Muscle layer of colon (tissue), 2 donors: ENCODE measurements at regions not wholly inside any gene's neighbourhood (a gene's known extent, or its start where the extent isn't known, plus 50 kb on each side); places are given as distances from the start of the nearest gene placed in this dataset.

Source experiments
- H3K27ac ChIP-seq: one replicate; pipeline ENCODE4 v1.7.0; 2013; ENCODE audit warnings: low read depth, mild to moderate bottlenecking, low read length, moderate library complexity
- H3K27me3 ChIP-seq, 2 donors: one replicate each; pipeline ENCODE4 v1.7.0; 2013; ENCODE audit warnings: low read length in 2 of 2, mild to moderate bottlenecking in 2 of 2; ENCODE audit not compliant: insufficient read depth in 2 of 2, control insufficient read depth in 1 of 2
- H3K36me3 ChIP-seq: one replicate; pipeline ENCODE4 v1.7.0; 2013; ENCODE audit warnings: mild to moderate bottlenecking, low read length; ENCODE audit not compliant: insufficient read depth
- H3K4me1 ChIP-seq: one replicate; pipeline ENCODE4 v1.7.0; 2013; ENCODE audit warnings: mild to moderate bottlenecking, low read length; ENCODE audit not compliant: insufficient read depth
- H3K4me3 ChIP-seq, 2 donors: one replicate each; pipeline ENCODE4 v1.7.0; 2013; ENCODE audit warnings: low read length in 2 of 2, low read depth in 1 of 2, mild to moderate bottlenecking in 1 of 2, moderate library complexity in 1 of 2
- H3K9ac ChIP-seq: one replicate; pipeline ENCODE4 v1.7.0; 2013; ENCODE audit warnings: low read length
- H3K9me3 ChIP-seq: one replicate; pipeline ENCODE4 v1.7.0; 2013; ENCODE audit warnings: mild to moderate bottlenecking, low read length
- donor health status: abdominal sarcoma.
- donor health status: Adenocarcinoma of cecum.

DNA sequence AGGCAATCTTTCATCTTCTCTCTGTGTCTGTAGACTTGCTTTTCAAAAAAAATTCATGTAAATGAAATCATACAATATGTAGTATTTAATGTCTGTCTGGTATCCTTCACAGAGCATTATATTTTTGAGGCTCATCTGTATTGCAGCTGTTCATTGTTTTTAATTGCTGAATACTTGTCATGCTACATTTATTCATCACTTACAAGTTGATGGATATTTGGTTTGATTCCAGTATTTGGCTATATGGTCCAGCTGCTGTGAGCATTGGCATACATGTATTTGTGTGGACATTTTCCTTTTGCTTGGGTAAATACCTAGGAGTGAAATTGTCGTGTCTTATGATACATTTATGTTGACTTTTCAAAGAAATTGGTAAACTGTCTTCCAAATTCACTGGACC is 441.4 kb downstream of the DCDC2C start:
- Histone ChIP-seq H3K27me3 (no peaks in the 10 kb centered on the region), H3K9me3 (no peaks in the 10 kb centered on the region), H3K27ac (no peak overlapping the region), H3K9ac (no peak overlapping the region), H3K4me1 (no peaks in the 10 kb centered on the region), H3K36me3 (no peaks in the 10 kb centered on the region), H3K4me3 (no peak overlapping the region)

DNA sequence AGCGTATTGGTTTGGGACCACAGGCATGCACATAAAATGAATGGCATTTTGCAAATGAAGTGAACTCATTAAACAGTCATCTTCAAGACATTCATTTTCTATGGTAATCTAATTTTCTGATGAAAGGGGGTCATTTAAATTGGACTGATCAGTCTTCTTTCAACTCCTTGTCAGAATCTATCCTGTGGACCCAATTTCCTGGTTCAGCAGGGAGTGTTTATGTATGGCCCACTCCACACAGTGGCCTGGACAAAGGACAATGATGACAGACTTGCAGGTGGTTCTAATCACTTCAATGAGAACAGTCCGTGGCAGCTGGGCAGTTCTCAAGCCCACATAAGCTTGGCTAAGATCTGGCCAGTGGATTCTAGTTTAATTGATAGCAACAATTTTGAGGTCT is 448.1 kb downstream of the DCDC2C start:
- Histone ChIP-seq H3K27ac (no peak overlapping the region), H3K9ac (no peak overlapping the region), H3K27me3 (no peaks in the 10 kb centered on the region), H3K4me3 (no peak overlapping the region), H3K36me3 (no peaks in the 10 kb centered on the region), H3K4me1 (no peaks in the 10 kb centered on the region), H3K9me3 (no peaks in the 10 kb centered on the region)

GRCh38 chr2:4152051-4152450 is 448.7 kb downstream of the DCDC2C start:
- no peaks in the 10 kb centered on the region for H3K36me3 ChIP-seq
- H3K9ac ChIP-seq, result no peak overlapping the region
- no peaks in the 10 kb centered on the region for H3K4me1 ChIP-seq
- H3K27ac ChIP-seq, result no peak overlapping the region
- H3K27me3 ChIP-seq, result no peaks in the 10 kb centered on the region
- no peak overlapping the region for H3K4me3 ChIP-seq
- H3K9me3 ChIP-seq, result no peaks in the 10 kb centered on the region

GRCh38 chr2:4168834-4169233 is 465.5 kb downstream of the DCDC2C start:
- H3K9ac ChIP-seq, result no peak overlapping the region

DNA sequence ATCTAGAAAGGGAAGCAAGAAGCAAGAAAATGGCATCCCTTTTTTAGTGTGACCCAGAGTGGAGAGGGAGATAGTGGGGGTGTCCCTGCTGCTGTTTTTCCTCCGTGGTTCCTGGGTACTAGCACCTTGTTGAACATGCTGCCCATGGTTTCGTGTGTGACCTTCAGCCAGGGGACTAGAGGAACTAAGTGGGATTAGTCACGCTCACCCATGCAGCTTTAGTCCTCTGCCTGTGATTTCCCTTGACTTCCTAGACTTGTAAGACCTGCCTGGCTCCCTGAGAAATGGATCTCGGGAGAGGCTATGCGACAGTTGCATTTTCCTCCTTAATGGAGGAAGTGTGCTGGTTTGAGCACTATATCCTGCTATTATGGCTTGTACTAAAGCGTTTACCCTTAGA is 471.4 kb downstream of the DCDC2C start:
- Histone ChIP-seq H3K9ac (no peak overlapping the region), H3K9me3 (peaks cover 9% of the 10 kb centered on the region), H3K4me1 (no peaks in the 10 kb centered on the region)

More at GRCh38 chr2:4168834-4169233, 465.5 kb downstream of the DCDC2C start:
- no peaks in the 10 kb centered on the region for H3K9me3 ChIP-seq
- H3K4me1 ChIP-seq, result no peaks in the 10 kb centered on the region
- no peaks in the 10 kb centered on the region for H3K36me3 ChIP-seq
- H3K4me3 ChIP-seq, result no peak overlapping the region
- H3K27ac ChIP-seq, result no peak overlapping the region
- H3K27me3 ChIP-seq, result no peaks in the 10 kb centered on the region

DNA sequence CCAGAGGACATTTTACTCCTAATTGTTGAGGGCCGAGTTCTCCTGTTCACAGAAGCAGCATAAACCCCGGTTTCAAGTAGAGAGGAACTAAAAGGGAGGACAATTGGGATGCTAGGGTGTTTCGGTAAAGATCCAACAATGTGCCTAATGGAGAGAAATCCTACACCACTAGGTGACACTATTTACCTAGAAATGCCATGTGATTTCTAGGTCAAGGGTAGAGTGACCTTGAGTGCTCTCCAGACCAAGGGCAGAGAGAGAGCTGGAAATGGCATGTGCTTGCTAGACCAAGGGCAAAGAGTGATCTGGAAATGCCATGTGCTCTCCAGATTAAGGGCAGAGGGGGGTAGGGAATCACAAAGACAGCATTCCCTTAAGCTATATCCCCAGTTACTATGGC is 472.0 kb downstream of the DCDC2C start:
- no peak overlapping the region for H3K9ac ChIP-seq
- no peaks in the 10 kb centered on the region for H3K27me3 ChIP-seq
- H3K4me1 ChIP-seq, result no peaks in the 10 kb centered on the region
- peaks cover 9% of the 10 kb centered on the region for H3K9me3 ChIP-seq
- H3K27ac ChIP-seq, result no peak overlapping the region
- H3K36me3 ChIP-seq, result no peaks in the 10 kb centered on the region
- H3K4me3 ChIP-seq, result no peak overlapping the region

More for the DNA sequence above, 471.4 kb downstream of the DCDC2C start:
- Histone ChIP-seq H3K36me3 (no peaks in the 10 kb centered on the region), H3K27ac (no peak overlapping the region), H3K4me3 (no peak overlapping the region), H3K27me3 (no peaks in the 10 kb centered on the region)

DNA sequence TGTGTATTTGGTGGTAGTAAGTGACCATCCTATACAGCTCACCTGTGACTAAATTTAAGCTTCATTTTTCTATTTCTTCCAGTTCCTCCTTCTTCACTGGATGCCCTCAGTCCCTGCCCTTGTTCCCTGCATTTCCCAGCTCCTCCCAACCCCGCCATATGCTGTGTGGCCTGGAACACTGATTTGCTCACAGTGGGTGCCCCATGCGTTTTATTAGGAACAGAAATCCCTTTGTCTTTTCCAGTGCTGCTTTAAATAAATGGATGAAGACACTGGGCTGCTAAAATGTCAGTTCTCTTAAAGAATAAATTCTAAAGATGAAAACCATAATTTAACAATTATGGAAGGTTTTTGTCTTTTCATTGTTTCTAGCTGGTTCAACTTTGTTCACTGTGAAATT is 477.3 kb downstream of the DCDC2C start:
- Histone ChIP-seq H3K4me1 (no peaks in the 10 kb centered on the region), H3K9me3 (peaks cover 8% of the 10 kb centered on the region), H3K27ac (no peak overlapping the region), H3K9ac (no peak overlapping the region), H3K4me3 (no peak overlapping the region), H3K36me3 (no peaks in the 10 kb centered on the region), H3K27me3 (no peaks in the 10 kb centered on the region)

DNA sequence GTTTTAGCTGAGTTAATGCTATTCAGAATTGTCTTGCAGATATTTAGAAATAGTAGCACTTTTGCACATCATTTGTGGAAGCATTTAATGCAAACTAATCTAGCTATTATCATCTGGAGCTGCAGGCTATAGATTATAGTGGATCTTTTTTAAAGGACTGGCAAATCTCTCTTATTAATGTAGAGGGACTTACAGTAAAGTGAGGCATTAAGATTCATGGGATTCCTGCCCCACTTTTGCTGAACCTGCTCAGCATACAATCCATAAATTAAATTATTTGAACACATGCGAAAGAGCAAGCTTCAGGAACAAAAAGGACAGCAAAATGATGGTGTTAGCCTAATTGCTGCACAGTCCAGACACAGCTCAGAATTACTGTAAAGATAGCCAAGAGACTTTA is 477.7 kb downstream of the DCDC2C start:
- Histone ChIP-seq H3K9ac (no peak overlapping the region), H3K27me3 (no peaks in the 10 kb centered on the region), H3K9me3 (peaks cover 4% of the 10 kb centered on the region), H3K27ac (no peak overlapping the region), H3K4me1 (no peaks in the 10 kb centered on the region), H3K4me3 (no peak overlapping the region), H3K36me3 (no peaks in the 10 kb centered on the region)

GRCh38 chr2:4188561-4188960 is 485.2 kb downstream of the DCDC2C start:
- Histone ChIP-seq H3K4me1 (no peaks in the 10 kb centered on the region), H3K36me3 (no peaks in the 10 kb centered on the region), H3K4me3 (no peak overlapping the region), H3K9ac (no peak overlapping the region), H3K27me3 (no peaks in the 10 kb centered on the region), H3K9me3 (no peaks in the 10 kb centered on the region), H3K27ac (no peak overlapping the region)

GRCh38 chr2:4190548-4190947 is 487.2 kb downstream of the DCDC2C start:
- Histone ChIP-seq H3K9me3 (no peaks in the 10 kb centered on the region), H3K27ac (no peak overlapping the region), H3K4me3 (no peak overlapping the region), H3K36me3 (no peaks in the 10 kb centered on the region), H3K9ac (no peak overlapping the region), H3K27me3 (no peaks in the 10 kb centered on the region), H3K4me1 (no peaks in the 10 kb centered on the region)

DNA sequence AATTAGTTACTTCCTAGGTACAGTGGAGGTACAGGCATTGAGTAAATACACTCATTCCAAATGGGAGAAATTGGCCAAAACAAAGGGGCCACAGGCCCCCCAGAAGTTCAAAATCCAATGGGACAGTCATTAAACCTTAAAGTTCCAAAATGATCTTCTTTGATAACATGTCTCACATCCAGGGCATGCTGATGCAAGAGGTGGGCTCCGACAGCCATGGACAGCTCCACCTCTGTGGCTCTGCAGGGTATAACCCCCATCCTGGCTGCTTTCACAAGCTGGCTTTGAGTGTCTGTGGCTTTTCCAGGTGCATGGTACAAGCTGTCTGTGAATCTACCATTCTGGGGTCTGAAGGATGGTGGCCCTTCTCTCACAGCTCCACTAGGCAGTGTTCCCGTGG is 488.7 kb downstream of the DCDC2C start:
- no peak overlapping the region for H3K27ac ChIP-seq
- no peak overlapping the region for H3K4me3 ChIP-seq
- H3K36me3 ChIP-seq, result no peaks in the 10 kb centered on the region
- H3K27me3 ChIP-seq, result no peaks in the 10 kb centered on the region
- H3K9me3 ChIP-seq, result no peaks in the 10 kb centered on the region
- H3K4me1 ChIP-seq, result no peaks in the 10 kb centered on the region
- no peak overlapping the region for H3K9ac ChIP-seq

- no peaks in the 10 kb centered on the region for H3K27me3 ChIP-seq
- H3K9ac ChIP-seq, result no peak overlapping the region
- H3K4me3 ChIP-seq, result no peak overlapping the region
- no peaks in the 10 kb centered on the region for H3K36me3 ChIP-seq
- H3K4me1 ChIP-seq, result no peaks in the 10 kb centered on the region
- no peak overlapping the region for H3K27ac ChIP-seq
- H3K9me3 ChIP-seq, result no peaks in the 10 kb centered on the region
Observed at GRCh38 chr2:4214444-4215205, 511.2 kb downstream of the DCDC2C start.
